ENCODE measurements at regions not wholly inside any gene's neighbourhood (a gene's known extent, or its start where the extent isn't known, plus 50 kb on each side); places are given as distances from the start of the nearest gene placed in this dataset.

GRCh38 chr16:59611556-59611955 lies 877.4 kb upstream of the GOT2 start:
- TF ChIP-seq POLR2A (IDR thresholded peaks at IDR 0.05; ENCODE audit: low read depth, low read length) (no peak), TAF1 (IDR thresholded peaks at IDR 0.05; ENCODE audit: borderline replicate concordance, low read depth, low read length) (no peak)

Data from GM12892 (cell line).